Esophagus muscularis mucosa (tissue), 4 donors: ENCODE measurements at regions not wholly inside any gene's neighbourhood (a gene's known extent, or its start where the extent isn't known, plus 50 kb on each side); places are given as distances from the start of the nearest gene placed in this dataset.

ENCODE experiments used
- DNase-seq: peaks from one replicate; pipeline ENCODE4 v3.0.0-alpha.2; 2017; ENCODE audit errors: extremely low spot score
- H3K27ac ChIP-seq, 4 donors: fragments of 200-600 bp; sonication (generic); replicated peaks in 1 of 4; 1 replicate in 3 of 4; 2 replicates in 1 of 4; pipeline ENCODE4 v1.5.1; 2016 to 2019; ENCODE audit warnings: mild to moderate bottlenecking in 1 of 4
- H3K27me3 ChIP-seq, 4 donors: fragments of 200-600 bp; sonication (generic); one replicate each; pipeline versions ENCODE4 v1.5.1 to v1.6.0; 2016 to 2019
- H3K36me3 ChIP-seq, 4 donors: fragments of 200-600 bp; sonication (generic); one replicate each; pipeline ENCODE4 v1.5.1; 2016 to 2019
- H3K4me1 ChIP-seq, 4 donors: fragments of 200-600 bp; sonication (generic); one replicate each; pipeline ENCODE4 v1.5.1; 2016 to 2019
- H3K4me3 ChIP-seq, 4 donors: fragments of 200-600 bp; sonication (generic); 1 replicate in 2 of 4; 2 replicates in 2 of 4; pipeline ENCODE4 v1.5.1; 2016 to 2019; ENCODE audit warnings: mild to moderate bottlenecking in 4 of 4, moderate library complexity in 1 of 4
- H3K9me3 ChIP-seq, 4 donors: fragments of 200-600 bp; sonication (generic); 1 replicate in 3 of 4; 2 replicates in 1 of 4; pipeline ENCODE4 v1.5.1; 2016 to 2019
- CTCF ChIP-seq, 3 experiments: fragments of 200-600 bp in 2 of 3; fragments of 450-650 bp in 1 of 3; sonication (generic) in 2 of 3; IDR thresholded peaks; one replicate each; pipeline ENCODE4 v1.5.1; 2017 to 2019; ENCODE audit warnings: antibody characterized with exemption in 3 of 3, mild to moderate bottlenecking in 2 of 3, moderate library complexity in 1 of 3
- EP300 ChIP-seq: sonication (generic); formaldehyde crosslinking; IDR thresholded peaks from one replicate; pipeline ENCODE4 v1.6.1; 2017; ENCODE audit warnings: antibody characterized with exemption
- POLR2A ChIP-seq: fragments of 450-650 bp; IDR thresholded peaks from one replicate; pipeline ENCODE4 v1.6.1; 2017; ENCODE audit warnings: antibody characterized with exemption, moderate library complexity, mild to moderate bottlenecking, low read depth
- POLR2AphosphoS5 ChIP-seq, 2 donors: sonication (generic); formaldehyde crosslinking; IDR thresholded peaks; one replicate each; pipeline ENCODE4 v1.6.1; 2017; ENCODE audit warnings: antibody characterized with exemption in 2 of 2
- WGBS: methylation state at CpG from one replicate; pipeline ENCODE4 v1.1.5; 2018; 5-methylcytosine and 5-hydroxymethylcytosine counted together
- intact Hi-C: fragments of 100-400 bp; cut with DNase I; formaldehyde crosslinking; loops from one replicate; pipeline ENCODE4 v1.15.1; 2023

- TF ChIP-seq EP300 (no peak), POLR2A (no peak), POLR2AphosphoS5 (IDR thresholded peaks at IDR 0.05) (no peak), CTCF (IDR thresholded peaks at IDR 0.05) (no peak)
- intact Hi-C loops = no loop called here
- no peak overlapping the region for H3K4me3 ChIP-seq
- DNase-seq = no peak
- 79% methylated on average over 2 of the region's 2 CpGs for WGBS
- no peaks in the 10 kb centered on the region for H3K27me3 ChIP-seq
- H3K9me3 ChIP-seq = no peaks in the 10 kb centered on the region
- H3K27ac ChIP-seq = no peak overlapping the region
- H3K36me3 ChIP-seq = no peaks in the 10 kb centered on the region
- H3K4me1 ChIP-seq = peaks cover 0 to 12% (median 4%) of the 10 kb centered on the region in 4 donors
These were observed 50.6 kb upstream of the IL6 start for GRCh38 chr7:22676385-22676784.

- TF ChIP-seq EP300 (no peak), CTCF (IDR thresholded peaks at IDR 0.05) (no peak), POLR2AphosphoS5 (IDR thresholded peaks at IDR 0.05) (no peak), POLR2A (no peak)
- DNase-seq = no peak
- intact Hi-C loops = no loop called here
These were observed 51.1 kb upstream of the IL6 start for GRCh38 chr7:22675917-22676343.

GRCh38 chr7:22675421-22675820 lies 51.6 kb upstream of the IL6 start:
- no peak for DNase-seq
- WGBS = 67% methylated on average over 5 of the region's 5 CpGs
- TF ChIP-seq POLR2A (no peak), POLR2AphosphoS5 (IDR thresholded peaks at IDR 0.05) (no peak), CTCF (IDR thresholded peaks at IDR 0.05) (no peak), EP300 (no peak)
- Histone ChIP-seq H3K4me1 (peaks cover 0 to 16% (median 7%) of the 10 kb centered on the region in 4 donors), H3K4me3 (no peak overlapping the region), H3K27me3 (no peaks in the 10 kb centered on the region), H3K9me3 (no peaks in the 10 kb centered on the region), H3K36me3 (no peaks in the 10 kb centered on the region), H3K27ac (no peak overlapping the region)
- intact Hi-C loops = no loop called here

More at GRCh38 chr7:22675917-22676343, 51.1 kb upstream of the IL6 start:
- Histone ChIP-seq H3K9me3 (no peaks in the 10 kb centered on the region), H3K4me3 (no peak overlapping the region), H3K4me1 (peaks cover 0 to 16% (median 5%) of the 10 kb centered on the region in 4 donors), H3K27me3 (no peaks in the 10 kb centered on the region), H3K36me3 (no peaks in the 10 kb centered on the region), H3K27ac (no peak overlapping the region)
- WGBS = 92% methylated on average over 2 of the region's 2 CpGs

GRCh38 chr7:22672846-22673680 lies 53.9 kb upstream of the IL6 start:
- Histone ChIP-seq H3K36me3 (no peaks in the 10 kb centered on the region), H3K27me3 (no peaks in the 10 kb centered on the region), H3K9me3 (no peaks in the 10 kb centered on the region), H3K27ac (no peak overlapping the region), H3K4me3 (no peak overlapping the region), H3K4me1 (peaks cover 0 to 16% (median 7%) of the 10 kb centered on the region in 4 donors)
- TF ChIP-seq EP300 = no peak
- no peak for TF ChIP-seq POLR2A
- no peak for TF ChIP-seq POLR2AphosphoS5 (IDR thresholded peaks at IDR 0.05)
- no peak for TF ChIP-seq CTCF (IDR thresholded peaks at IDR 0.05)
- no peak for DNase-seq
- WGBS = 78% methylated on average over 6 of the region's 6 CpGs
- intact Hi-C loops = no loop called here
